ENCODE measurements at regions not wholly inside any gene's neighbourhood (a gene's known extent, or its start where the extent isn't known, plus 50 kb on each side); places are given as distances from the start of the nearest gene placed in this dataset.

- TF ChIP-seq CTCF (conservative IDR thresholded peaks at IDR 0.05; ENCODE audit: low read depth, low read length) (no peak), EZH2 (IDR thresholded peaks at IDR 0.05; ENCODE audit: borderline replicate concordance, low read depth, low read length, poor library complexity, severe bottlenecking) (no peak)
Measured at GRCh38 chr7:118436663-118437062, 212.2 kb downstream of the ANKRD7 start.

All from A673 (cell line).